Stimulated activated CD8-positive, alpha-beta memory T cell treated with anti-CD3 and anti-CD28 coated beads, Interleukin-4, amount 100 ng/mL, for 48 hours (primary cell): ENCODE measurements at regions not wholly inside any gene's neighbourhood (a gene's known extent, or its start where the extent isn't known, plus 50 kb on each side); places are given as distances from the start of the nearest gene placed in this dataset.

Experiments
- DNase-seq: peaks from one replicate; pipeline ENCODE4 v3.0.0-alpha.2; 2020

GRCh38 chr3:31479431-31479830 is 53.3 kb upstream of the STT3B start:
- no peak for DNase-seq

GRCh38 chr3:31481697-31482096 is 51.0 kb upstream of the STT3B start:
- DNase-seq, result no peak

- no peak for DNase-seq
These were observed 50.1 kb upstream of the STT3B start for GRCh38 chr3:31482493-31483200.
